22Rv1 (cell line): ENCODE measurements at regions not wholly inside any gene's neighbourhood (a gene's known extent, or its start where the extent isn't known, plus 50 kb on each side); places are given as distances from the start of the nearest gene placed in this dataset.
"Not testable (repeated sequence)": the region's sequence is repeated elsewhere in the genome, so short reads cannot be mapped to it uniquely, and the experiment has no call there.

ENCODE experiments used
- H3K27ac ChIP-seq: fragments of 450-650 bp; 2 replicates; pipeline ENCODE4 v1.5.1; 2017
- ZFX ChIP-seq: fragments of 450-650 bp; IDR thresholded peaks from 2 replicates; pipeline ENCODE4 v1.6.1; 2017; ENCODE audit warnings: antibody characterized with exemption, borderline replicate concordance
- TF ChIP-seq, protein P1 (sequence below): fragments of 450-650 bp; IDR thresholded peaks from 2 replicates; pipeline ENCODE4 v1.5.1; 2017; ENCODE audit warnings: mild to moderate bottlenecking

DNA sequence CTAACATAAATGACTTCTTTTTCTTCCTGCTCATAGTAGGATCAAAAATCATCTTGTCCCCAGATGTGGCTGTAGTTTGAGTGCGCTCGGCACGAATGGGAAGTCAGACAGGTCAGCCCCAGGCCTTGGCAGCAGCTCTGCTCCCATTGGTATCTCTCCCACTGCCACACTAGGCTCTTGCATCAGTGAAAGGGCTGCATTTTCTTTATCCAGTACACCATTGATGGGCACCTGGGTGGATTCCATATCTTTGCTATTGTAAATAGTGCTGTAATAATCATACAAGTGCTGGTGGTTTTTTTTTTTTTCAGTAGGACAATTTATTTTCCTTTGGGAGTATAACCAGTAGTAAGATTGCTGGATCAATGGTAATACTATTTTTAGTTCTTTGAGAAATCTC is 865.5 kb downstream of the CCDC85A start:
- no peak for TF ChIP-seq ZFX
- TF ChIP-seq, protein P1, sequence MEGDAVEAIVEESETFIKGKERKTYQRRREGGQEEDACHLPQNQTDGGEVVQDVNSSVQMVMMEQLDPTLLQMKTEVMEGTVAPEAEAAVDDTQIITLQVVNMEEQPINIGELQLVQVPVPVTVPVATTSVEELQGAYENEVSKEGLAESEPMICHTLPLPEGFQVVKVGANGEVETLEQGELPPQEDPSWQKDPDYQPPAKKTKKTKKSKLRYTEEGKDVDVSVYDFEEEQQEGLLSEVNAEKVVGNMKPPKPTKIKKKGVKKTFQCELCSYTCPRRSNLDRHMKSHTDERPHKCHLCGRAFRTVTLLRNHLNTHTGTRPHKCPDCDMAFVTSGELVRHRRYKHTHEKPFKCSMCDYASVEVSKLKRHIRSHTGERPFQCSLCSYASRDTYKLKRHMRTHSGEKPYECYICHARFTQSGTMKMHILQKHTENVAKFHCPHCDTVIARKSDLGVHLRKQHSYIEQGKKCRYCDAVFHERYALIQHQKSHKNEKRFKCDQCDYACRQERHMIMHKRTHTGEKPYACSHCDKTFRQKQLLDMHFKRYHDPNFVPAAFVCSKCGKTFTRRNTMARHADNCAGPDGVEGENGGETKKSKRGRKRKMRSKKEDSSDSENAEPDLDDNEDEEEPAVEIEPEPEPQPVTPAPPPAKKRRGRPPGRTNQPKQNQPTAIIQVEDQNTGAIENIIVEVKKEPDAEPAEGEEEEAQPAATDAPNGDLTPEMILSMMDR, result no peak
- H3K27ac ChIP-seq, result no peak overlapping the region

DNA sequence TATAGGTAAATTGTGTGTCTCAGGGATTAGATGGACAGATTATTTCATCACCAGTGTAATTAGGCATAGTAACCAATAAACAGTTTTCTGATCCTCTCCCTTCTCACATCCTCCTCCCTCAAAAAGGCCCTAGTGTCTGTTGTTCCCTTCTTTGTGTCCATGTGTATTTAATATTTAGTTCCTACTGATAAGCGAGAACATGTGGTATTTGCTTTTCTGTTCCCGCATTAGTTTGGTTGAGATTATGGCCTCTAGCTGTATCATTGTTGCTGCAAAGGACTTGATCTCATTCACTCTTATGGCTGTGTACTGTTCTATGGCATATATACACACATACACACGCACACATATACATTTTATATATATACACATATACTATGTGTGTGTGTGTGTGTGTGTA is 866.2 kb downstream of the CCDC85A start:
- TF ChIP-seq ZFX, result no peak
- TF ChIP-seq, protein P1, result no peak
- H3K27ac ChIP-seq, result no peak overlapping the region

- H3K27ac ChIP-seq, result not testable (repeated sequence)
Observed at GRCh38 chr2:57066301-57066700, 882.5 kb downstream of the CCDC85A start.

GRCh38 chr2:57075226-57075625 is 891.4 kb downstream of the CCDC85A start:
- TF ChIP-seq, protein P1, result no peak
- no peak for TF ChIP-seq ZFX
- H3K27ac ChIP-seq, result no peak overlapping the region

GRCh38 chr2:57080035-57080434 is 896.2 kb downstream of the CCDC85A start:
- TF ChIP-seq, protein P1, result no peak
- H3K27ac ChIP-seq, result no peak overlapping the region

DNA sequence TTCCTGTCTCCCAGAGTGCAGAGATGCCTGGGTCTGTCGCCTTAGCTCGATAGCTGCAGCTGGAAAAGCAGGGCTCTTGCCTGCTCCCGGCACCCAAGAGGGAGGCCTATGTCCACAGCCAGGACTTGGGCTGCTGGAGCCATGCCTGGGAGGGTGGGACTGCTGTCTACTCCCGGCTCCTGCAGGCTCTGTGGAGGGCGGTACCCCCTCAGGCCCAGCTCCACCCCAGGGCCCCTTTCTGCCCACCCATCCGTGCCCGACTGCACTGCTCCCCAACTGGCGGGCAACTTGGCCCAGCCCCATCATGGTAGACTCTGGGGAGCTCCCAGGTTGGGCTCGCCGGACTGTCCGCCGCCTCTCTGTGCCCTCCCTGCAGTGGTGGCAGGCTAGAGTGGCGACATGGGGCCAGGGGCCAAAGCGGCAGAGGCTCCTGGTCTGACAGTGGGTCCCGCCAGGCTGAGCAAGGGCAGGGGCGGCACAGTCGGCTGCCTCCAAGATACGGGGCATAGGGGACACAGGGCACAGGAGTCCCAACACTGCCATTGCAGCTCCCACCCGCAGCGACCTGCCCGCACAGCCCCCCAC is 901.0 kb downstream of the CCDC85A start:
- TF ChIP-seq ZFX, result no peak
- TF ChIP-seq, protein P1, result no peak
- no peak overlapping the region for H3K27ac ChIP-seq

DNA sequence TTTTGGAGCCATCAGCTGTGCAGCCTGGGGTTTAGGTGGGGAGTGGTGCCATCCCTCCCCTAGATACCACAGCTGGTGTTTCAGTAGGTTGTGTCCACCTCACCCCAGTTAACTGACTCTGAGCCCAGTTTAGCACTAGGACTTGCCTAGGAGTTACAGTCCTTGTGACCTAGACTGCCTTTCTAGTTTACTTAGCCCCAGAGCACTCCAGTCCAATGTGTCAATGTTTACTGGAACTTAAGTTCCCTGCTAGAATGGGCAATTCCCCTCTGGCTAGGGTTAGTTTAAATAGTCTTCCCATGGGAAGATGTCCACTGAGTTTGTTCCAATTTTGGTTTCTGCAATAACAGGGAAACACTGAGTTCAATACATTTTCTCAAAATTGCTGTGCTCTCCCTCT is 909.2 kb downstream of the CCDC85A start:
- no peak overlapping the region for H3K27ac ChIP-seq
- TF ChIP-seq, protein P1, result no peak
- TF ChIP-seq ZFX, result no peak

- H3K27ac ChIP-seq, result no peak overlapping the region
- TF ChIP-seq, protein P1, result no peak
- TF ChIP-seq ZFX, result no peak
Observed at GRCh38 chr2:57097855-57098254, 914.1 kb downstream of the CCDC85A start.
